ENCODE measurements at regions not wholly inside any gene's neighbourhood (a gene's known extent, or its start where the extent isn't known, plus 50 kb on each side); places are given as distances from the start of the nearest gene placed in this dataset.

GRCh38 chr13:55602784-55603183 is 1537.9 kb upstream of the PRR20A start (continued):
- TF ChIP-seq CHD7 (IDR thresholded peaks at IDR 0.05; ENCODE audit: insufficient replicate concordance, low read length) (no peak), EZH2 (IDR thresholded peaks at IDR 0.05; ENCODE audit: low read depth, low read length, severe bottlenecking) (no peak), SP4 (IDR thresholded peaks at IDR 0.05; ENCODE audit: low read length) (no peak), CBX8 (IDR thresholded peaks at IDR 0.05; ENCODE audit: borderline replicate concordance, low read depth, low read length) (no peak), EP300 (IDR thresholded peaks at IDR 0.05; ENCODE audit: borderline replicate concordance in 1 of 2, low read depth in 2 of 2, low read length in 2 of 2) (no peak), EGR1 (IDR thresholded peaks at IDR 0.05; ENCODE audit: borderline replicate concordance, low read depth, low read length) (no peak), KDM1A (IDR thresholded peaks at IDR 0.05; ENCODE audit: borderline replicate concordance, low read length) (no peak), JUND (IDR thresholded peaks at IDR 0.05; ENCODE audit: low read length) (no peak), JUN (IDR thresholded peaks at IDR 0.05; ENCODE audit: low read depth, low read length) (no peak), CTBP2 (IDR thresholded peaks at IDR 0.05; ENCODE audit: borderline replicate concordance, insufficient read depth, insufficient read length, low read length) (no peak), SRF (IDR thresholded peaks at IDR 0.05; ENCODE audit: low read depth, low read length) (no peak)

Data from H1 (cell line).